DMS 273 treated with DMSO at 0.1 percent for 48 hours (cell line): ENCODE measurements at regions not wholly inside any gene's neighbourhood (a gene's known extent, or its start where the extent isn't known, plus 50 kb on each side); places are given as distances from the start of the nearest gene placed in this dataset.
A peak's percentile ranks its signal among the peaks of the same experiment; 100 is the strongest.

Source experiments
- DNase-seq: peaks from one replicate; lab custom pipeline; 2025; lab: John Stamatoyannopoulos, UW

- DNase-seq, result no peak
Observed at GRCh38 chr14:73800970-73801515, 50.6 kb upstream of the PTGR2 start.

GRCh38 chr14:73797543-73798265, 53.9 kb upstream of the PTGR2 start:
- DNase-seq, result no peak

- no peak for DNase-seq
Observed at GRCh38 chr14:73796893-73797542, 54.6 kb upstream of the PTGR2 start.

- DNase-seq, result no peak
Observed at GRCh38 chr14:73796415-73796814, 55.2 kb upstream of the PTGR2 start.

- no peak for DNase-seq
Observed at GRCh38 chr14:73795974-73796373, 55.7 kb upstream of the PTGR2 start.

GRCh38 chr14:73795466-73795865, 56.2 kb upstream of the PTGR2 start:
- DNase-seq, result no peak

- no peak for DNase-seq
Observed at GRCh38 chr14:73794146-73794545, 57.5 kb upstream of the PTGR2 start.

GRCh38 chr14:73792481-73792880, 59.1 kb upstream of the PTGR2 start:
- no peak for DNase-seq

GRCh38 chr14:73789989-73790581, 61.5 kb upstream of the PTGR2 start:
- no peak for DNase-seq

- DNase-seq, result no peak
Observed at GRCh38 chr14:73788701-73789551, 62.7 kb upstream of the PTGR2 start.

GRCh38 chr14:73788317-73788598, 63.4 kb upstream of the PTGR2 start:
- DNase-seq, result no peak

GRCh38 chr14:73787486-73788316, 63.9 kb upstream of the PTGR2 start:
- DNase-seq, result no peak

- DNase-seq, result no peak
Observed at GRCh38 chr14:73786636-73787485, 64.8 kb upstream of the PTGR2 start.

- DNase-seq, result peak; percentile 29
Observed at GRCh38 chr14:73785834-73786635, 65.6 kb upstream of the PTGR2 start.

- DNase-seq, result peak; percentile 29
Observed at GRCh38 chr14:73785336-73785833, 66.2 kb upstream of the PTGR2 start.

GRCh38 chr14:73784988-73785313, 66.7 kb upstream of the PTGR2 start:
- no peak for DNase-seq

GRCh38 chr14:73784181-73784987, 67.2 kb upstream of the PTGR2 start:
- DNase-seq, result no peak

- no peak for DNase-seq
Observed at GRCh38 chr14:73783107-73783727, 68.4 kb upstream of the PTGR2 start.
